ENCODE measurements at regions not wholly inside any gene's neighbourhood (a gene's known extent, or its start where the extent isn't known, plus 50 kb on each side); places are given as distances from the start of the nearest gene placed in this dataset.
"Not testable (repeated sequence)": the region's sequence is repeated elsewhere in the genome, so short reads cannot be mapped to it uniquely, and the experiment has no call there.

GRCh38 chr16:80258407-80258806 lies 282.4 kb upstream of the DYNLRB2 start:
- no peak for DNase-seq (ENCODE audit: low spot score)

- no peak for DNase-seq (ENCODE audit: low spot score)
Measured at GRCh38 chr16:80254970-80255369, 285.8 kb upstream of the DYNLRB2 start.

GRCh38 chr16:80253741-80254140 lies 287.1 kb upstream of the DYNLRB2 start:
- DNase-seq (ENCODE audit: low spot score) = no peak

- no peak for DNase-seq (ENCODE audit: low spot score)
Measured at GRCh38 chr16:80250381-80250780, 290.4 kb upstream of the DYNLRB2 start.

GRCh38 chr16:80243303-80243702 lies 297.5 kb upstream of the DYNLRB2 start:
- DNase-seq (ENCODE audit: low spot score) = not testable (repeated sequence)

- DNase-seq (ENCODE audit: low spot score) = not testable (repeated sequence)
Measured at GRCh38 chr16:80242279-80242678, 298.5 kb upstream of the DYNLRB2 start.

GRCh38 chr16:80233097-80233835 lies 307.5 kb upstream of the DYNLRB2 start:
- DNase-seq (ENCODE audit: low spot score) = peak; percentile 68

GRCh38 chr16:80231888-80232287 lies 308.9 kb upstream of the DYNLRB2 start:
- DNase-seq (ENCODE audit: low spot score) = no peak

- no peak for DNase-seq (ENCODE audit: low spot score)
Measured at GRCh38 chr16:80231121-80231520, 309.7 kb upstream of the DYNLRB2 start.

GRCh38 chr16:80230328-80231120 lies 310.3 kb upstream of the DYNLRB2 start:
- DNase-seq (ENCODE audit: low spot score) = no peak

GRCh38 chr16:80226499-80226898 lies 314.3 kb upstream of the DYNLRB2 start:
- no peak for DNase-seq (ENCODE audit: low spot score)

GRCh38 chr16:80210787-80211186 lies 330.0 kb upstream of the DYNLRB2 start:
- DNase-seq (ENCODE audit: low spot score) = no peak

- no peak for DNase-seq (ENCODE audit: low spot score)
Measured at GRCh38 chr16:80208743-80209142, 332.1 kb upstream of the DYNLRB2 start.

GRCh38 chr16:80208015-80208414 lies 332.8 kb upstream of the DYNLRB2 start:
- no peak for DNase-seq (ENCODE audit: low spot score)

GRCh38 chr16:80203821-80204220 lies 337.0 kb upstream of the DYNLRB2 start:
- DNase-seq (ENCODE audit: low spot score) = no peak

GRCh38 chr16:80202831-80203413 lies 337.9 kb upstream of the DYNLRB2 start:
- no peak for DNase-seq (ENCODE audit: low spot score)

- DNase-seq (ENCODE audit: low spot score) = no peak
Measured at GRCh38 chr16:80200079-80200478, 340.7 kb upstream of the DYNLRB2 start.

- DNase-seq (ENCODE audit: low spot score) = no peak
Measured at GRCh38 chr16:80199614-80200013, 341.2 kb upstream of the DYNLRB2 start.

GRCh38 chr16:80198311-80199299 lies 342.2 kb upstream of the DYNLRB2 start:
- no peak for DNase-seq (ENCODE audit: low spot score)

- DNase-seq (ENCODE audit: low spot score) = peak; percentile 25
Measured at GRCh38 chr16:80197741-80198201, 343.0 kb upstream of the DYNLRB2 start.

GRCh38 chr16:80191928-80192327 lies 348.9 kb upstream of the DYNLRB2 start:
- DNase-seq (ENCODE audit: low spot score) = no peak
